Kidney epithelial cell (primary cell): ENCODE measurements at regions not wholly inside any gene's neighbourhood (a gene's known extent, or its start where the extent isn't known, plus 50 kb on each side); places are given as distances from the start of the nearest gene placed in this dataset.

Experiments
- DNase-seq: peaks from one replicate; pipeline ENCODE4 v3.0.0-alpha.2; 2010; ENCODE audit warnings: low read depth
- H3K27me3 ChIP-seq: 2 replicates; pipeline ENCODE4 v1.6.0; 2011; ENCODE audit warnings: low read length; ENCODE audit not compliant: control insufficient read depth, insufficient read depth
- H3K36me3 ChIP-seq: 2 replicates; pipeline ENCODE4 v1.5.1; 2011; ENCODE audit warnings: low read length; ENCODE audit not compliant: control insufficient read depth, insufficient read depth
- H3K4me3 ChIP-seq: 2 replicates; pipeline ENCODE4 v1.5.1; 2011; ENCODE audit warnings: low read depth, mild to moderate bottlenecking, control low read depth, low read length
- CTCF ChIP-seq: IDR thresholded peaks from 2 replicates; pipeline ENCODE4 v1.5.1; 2011; ENCODE audit warnings: mild to moderate bottlenecking, moderate library complexity, low read length, control low read depth, inconsistent platforms; ENCODE audit not compliant: insufficient read depth, poor library complexity, severe bottlenecking

GRCh38 chr19:31592456-31592855 is 243.2 kb upstream of the TSHZ3 start:
- no peak for DNase-seq
- no peaks in the 10 kb centered on the region for H3K27me3 ChIP-seq
- TF ChIP-seq CTCF: no peak

GRCh38 chr19:31594701-31595100 is 245.5 kb upstream of the TSHZ3 start:
- DNase-seq: no peak
- no peak for TF ChIP-seq CTCF
- no peaks in the 10 kb centered on the region for H3K36me3 ChIP-seq
- no peaks in the 10 kb centered on the region for H3K27me3 ChIP-seq
- no peak overlapping the region for H3K4me3 ChIP-seq

More at GRCh38 chr19:31592456-31592855, 243.2 kb upstream of the TSHZ3 start:
- Histone ChIP-seq H3K36me3 (no peaks in the 10 kb centered on the region), H3K4me3 (no peak overlapping the region)

GRCh38 chr19:31595521-31595920 is 246.3 kb upstream of the TSHZ3 start:
- no peaks in the 10 kb centered on the region for H3K27me3 ChIP-seq
- H3K36me3 ChIP-seq: no peaks in the 10 kb centered on the region
- H3K4me3 ChIP-seq: no peak overlapping the region
- TF ChIP-seq CTCF: no peak
- no peak for DNase-seq

GRCh38 chr19:31596751-31597150 is 247.5 kb upstream of the TSHZ3 start:
- no peak for TF ChIP-seq CTCF
- DNase-seq: no peak
- H3K4me3 ChIP-seq: no peak overlapping the region
- no peaks in the 10 kb centered on the region for H3K36me3 ChIP-seq
- no peaks in the 10 kb centered on the region for H3K27me3 ChIP-seq

- H3K36me3 ChIP-seq: no peaks in the 10 kb centered on the region
- DNase-seq: no peak
- no peak for TF ChIP-seq CTCF
- no peaks in the 10 kb centered on the region for H3K27me3 ChIP-seq
- no peak overlapping the region for H3K4me3 ChIP-seq
These were observed 248.4 kb upstream of the TSHZ3 start for GRCh38 chr19:31597616-31598015.

GRCh38 chr19:31598730-31599238 is 249.5 kb upstream of the TSHZ3 start:
- no peak for TF ChIP-seq CTCF

More at GRCh38 chr19:31598730-31599238, 249.5 kb upstream of the TSHZ3 start:
- Histone ChIP-seq H3K4me3 (no peak overlapping the region), H3K27me3 (no peaks in the 10 kb centered on the region), H3K36me3 (no peaks in the 10 kb centered on the region)
- DNase-seq: no peak
